Hematopoietic multipotent progenitor cell treated with erythropoietin and hydrocortisone succinate and interleukin-3 and kit ligand, for 4 days (in vitro differentiated cells): ENCODE measurements at regions not wholly inside any gene's neighbourhood (a gene's known extent, or its start where the extent isn't known, plus 50 kb on each side); places are given as distances from the start of the nearest gene placed in this dataset.

Experiments used
- DNase-seq: peaks from one replicate; pipeline ENCODE4 v3.0.0-alpha.2; 2015

DNA sequence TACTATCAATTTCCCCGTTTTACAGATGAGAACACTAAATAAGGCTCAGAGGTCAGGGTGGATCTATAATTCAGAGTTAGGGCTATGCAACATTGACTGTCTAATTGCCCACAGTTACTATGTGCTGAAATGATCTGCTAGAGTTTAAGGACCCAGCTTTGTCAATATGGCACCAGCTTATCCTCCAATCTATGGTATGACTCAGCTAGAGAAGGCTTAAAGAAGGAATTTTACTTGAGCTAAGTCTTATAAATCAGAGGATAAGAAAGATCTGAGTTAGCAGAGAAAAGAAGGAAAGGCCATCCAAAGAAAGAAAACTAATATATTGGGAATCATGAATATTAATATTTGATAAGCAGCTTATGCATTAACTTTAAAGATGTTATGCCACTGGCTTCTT is 78.1 kb downstream of the ASB9 start:
- DNase-seq = no peak

- DNase-seq = no peak
Measured at GRCh38 chrX:15188039-15188438, 81.8 kb downstream of the ASB9 start.

DNA sequence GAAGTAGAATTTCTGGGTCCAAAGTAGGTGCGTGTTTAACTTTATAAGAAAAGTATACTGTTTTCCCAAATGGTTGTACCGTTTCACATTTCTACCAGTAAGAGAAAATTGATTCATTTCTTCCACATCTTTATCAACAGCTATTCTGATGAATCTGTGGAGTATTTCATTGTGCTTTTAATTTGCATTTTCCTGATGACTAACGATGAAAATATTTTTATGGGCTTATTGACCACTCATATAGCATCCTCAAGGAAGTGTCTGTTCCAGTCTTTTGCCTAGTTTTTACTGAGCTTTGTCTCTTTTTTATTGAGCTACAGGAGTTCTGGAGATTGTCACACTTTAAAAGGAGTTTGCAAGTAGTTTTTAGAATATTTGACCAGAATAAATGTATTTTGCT is 92.6 kb downstream of the ASB9 start:
- DNase-seq = no peak

DNA sequence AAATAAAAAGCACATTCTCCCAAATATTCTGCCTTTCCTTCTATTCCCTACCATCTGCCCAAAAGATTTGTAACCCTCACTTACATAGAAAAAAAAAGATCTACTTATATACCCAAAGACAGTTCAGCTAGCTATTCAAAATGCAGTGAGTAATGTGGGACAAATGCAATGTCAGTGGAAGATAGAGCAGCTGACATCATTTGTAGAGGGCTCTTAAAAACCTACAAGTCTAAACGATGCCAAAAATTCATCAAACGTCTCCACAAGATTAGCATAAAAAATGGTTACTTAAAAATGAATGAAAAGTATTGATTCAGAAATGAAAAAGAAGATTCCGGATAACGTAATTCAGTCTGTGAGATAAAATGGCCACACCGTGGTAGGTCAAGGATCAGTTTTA is 96.5 kb downstream of the ASB9 start:
- DNase-seq = no peak

DNA sequence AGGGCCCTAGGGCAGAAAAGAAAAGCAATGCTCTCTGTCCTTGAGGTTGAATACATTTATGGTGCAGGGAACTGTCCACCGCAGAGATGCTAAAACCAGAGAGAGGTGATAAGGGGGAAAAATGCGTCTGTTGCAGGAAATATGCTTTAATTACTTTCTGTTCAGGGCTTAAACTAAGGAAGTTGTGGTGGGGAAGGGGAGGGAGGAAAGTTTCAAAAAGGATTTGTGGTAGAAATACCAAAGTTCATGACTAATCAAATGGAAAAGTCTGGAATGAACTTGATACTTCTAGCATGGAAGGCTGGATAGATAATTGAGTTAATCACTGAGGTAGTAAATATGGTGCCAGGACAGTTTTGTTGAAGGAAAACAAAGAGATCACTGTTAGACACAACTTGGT is 99.0 kb downstream of the ASB9 start:
- DNase-seq = peak; percentile 2

DNA sequence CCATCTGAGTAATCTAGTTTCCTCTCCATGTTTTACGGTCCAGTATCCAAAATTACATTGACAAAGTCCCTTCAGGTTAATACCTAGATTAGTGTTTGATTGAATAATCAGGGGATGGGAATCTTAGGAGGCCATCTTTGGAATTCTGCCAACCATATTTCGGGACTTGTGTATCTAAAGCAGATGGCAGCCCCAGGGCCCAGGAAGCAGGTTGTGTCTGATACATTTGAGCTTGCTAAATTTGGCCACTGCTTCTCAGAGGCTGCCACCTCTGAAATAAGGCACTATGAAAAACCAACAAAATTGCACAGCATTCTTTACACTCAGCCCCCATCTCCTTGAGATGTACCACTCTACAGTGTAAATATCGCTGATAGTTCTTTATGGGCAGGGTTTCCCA is 102.1 kb downstream of the ASB9 start:
- DNase-seq = no peak

GRCh38 chrX:15165832-15166231 is 104.1 kb downstream of the ASB9 start:
- no peak for DNase-seq

- no peak for DNase-seq
Measured at GRCh38 chrX:15163131-15163530, 106.8 kb downstream of the ASB9 start.

GRCh38 chrX:15160558-15161095 is 109.3 kb downstream of the ASB9 start:
- no peak for DNase-seq

GRCh38 chrX:15158736-15159406 is 111.0 kb downstream of the ASB9 start:
- no peak for DNase-seq

DNA sequence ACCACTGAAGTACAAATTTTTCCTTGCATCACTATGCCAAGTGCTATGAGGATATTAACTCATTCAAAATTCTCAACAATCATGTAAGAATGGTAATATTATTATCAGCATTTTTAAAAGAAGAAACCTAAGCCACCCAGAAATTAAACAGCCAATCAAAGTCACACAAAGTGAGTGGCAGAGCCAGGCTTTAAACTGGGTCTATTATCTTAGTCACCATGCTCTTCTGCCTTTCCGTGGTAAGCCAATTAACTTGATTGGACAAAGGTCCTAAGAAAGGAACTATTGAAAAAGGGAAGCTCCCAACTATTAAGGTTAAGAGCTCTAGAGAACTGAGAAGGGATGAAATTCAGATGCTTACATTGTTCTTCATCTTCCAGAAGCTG is 111.5 kb downstream of the ASB9 start:
- no peak for DNase-seq

GRCh38 chrX:15157624-15158023 is 112.3 kb downstream of the ASB9 start:
- DNase-seq = no peak

DNA sequence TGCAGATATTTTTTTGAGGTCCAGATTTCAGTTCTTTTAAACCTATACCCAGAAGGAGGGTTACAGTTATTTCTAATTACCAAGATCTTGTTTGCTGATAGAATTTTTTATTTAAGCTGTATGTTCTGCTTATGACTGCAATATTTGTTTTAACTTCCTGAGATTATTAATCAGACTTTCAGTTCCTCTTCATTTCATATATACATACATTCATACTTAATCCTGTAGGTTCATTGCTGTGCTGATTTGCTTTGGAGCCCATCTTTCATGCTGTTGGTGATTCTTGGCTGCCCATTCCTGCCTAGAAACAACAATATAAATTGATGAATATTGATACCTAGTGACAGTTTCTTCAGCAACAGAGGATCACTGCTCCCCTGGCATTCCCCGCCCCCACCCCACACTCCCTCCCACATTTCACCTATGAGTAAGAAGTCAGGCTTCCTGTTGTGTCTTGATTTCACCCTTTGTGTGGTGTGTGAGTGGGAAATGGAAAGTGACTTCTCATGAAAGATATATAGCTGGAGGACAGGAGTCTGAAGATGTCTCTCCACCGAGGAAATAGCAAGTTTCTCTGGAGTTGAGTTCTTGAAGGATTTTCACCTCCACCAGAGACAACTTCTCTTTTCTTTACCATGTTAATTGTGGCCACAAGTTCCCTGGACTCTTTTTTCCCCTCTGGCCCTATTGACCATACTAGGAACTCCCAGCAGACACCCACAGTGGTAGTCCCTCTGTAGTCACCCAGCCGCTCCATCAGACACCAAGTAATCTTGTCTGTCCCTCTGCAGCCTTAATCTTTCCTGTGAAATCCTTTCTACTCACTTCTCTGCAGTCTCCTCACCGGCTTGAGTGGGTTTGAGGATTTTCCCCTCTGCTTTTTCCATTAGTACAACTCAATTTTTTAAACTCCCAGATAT is 118.4 kb downstream of the ASB9 start:
- DNase-seq = no peak

- DNase-seq = no peak
Measured at GRCh38 chrX:15150586-15150985, 119.3 kb downstream of the ASB9 start.

DNA sequence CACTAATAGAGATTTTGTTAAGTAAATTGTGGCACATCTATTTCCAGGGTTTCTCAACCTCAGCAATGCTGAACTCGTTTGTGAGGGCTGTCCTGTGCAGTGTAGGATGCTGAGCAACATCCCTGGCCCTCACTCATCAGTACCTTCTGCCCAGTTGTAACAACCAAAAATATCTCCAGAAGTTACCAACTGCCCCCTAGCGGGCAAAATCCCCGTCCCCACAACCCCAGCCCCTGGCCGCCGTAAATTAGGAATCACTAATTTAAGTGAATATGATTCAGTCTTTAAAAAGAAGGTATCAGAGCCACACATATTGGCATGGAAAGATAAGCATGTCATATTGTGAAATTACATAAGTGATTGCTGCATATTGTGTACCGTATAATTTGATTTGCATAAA is 123.4 kb downstream of the ASB9 start:
- peak; percentile 37 for DNase-seq

DNA sequence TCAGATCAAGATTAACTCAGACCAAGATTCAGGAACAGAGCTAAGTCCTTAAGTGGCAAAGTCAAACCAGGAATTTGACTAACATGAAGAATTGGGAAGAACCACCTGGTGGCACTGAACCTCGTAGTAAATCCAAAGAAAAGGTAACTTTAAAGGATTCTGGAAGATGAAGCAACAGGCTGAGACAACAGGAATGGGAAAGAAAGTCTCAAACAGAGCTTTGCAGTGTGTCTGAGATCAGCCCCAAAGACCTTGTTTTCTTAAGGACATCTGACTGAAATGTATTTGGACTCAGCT is 126.1 kb downstream of the ASB9 start:
- no peak for DNase-seq

DNA sequence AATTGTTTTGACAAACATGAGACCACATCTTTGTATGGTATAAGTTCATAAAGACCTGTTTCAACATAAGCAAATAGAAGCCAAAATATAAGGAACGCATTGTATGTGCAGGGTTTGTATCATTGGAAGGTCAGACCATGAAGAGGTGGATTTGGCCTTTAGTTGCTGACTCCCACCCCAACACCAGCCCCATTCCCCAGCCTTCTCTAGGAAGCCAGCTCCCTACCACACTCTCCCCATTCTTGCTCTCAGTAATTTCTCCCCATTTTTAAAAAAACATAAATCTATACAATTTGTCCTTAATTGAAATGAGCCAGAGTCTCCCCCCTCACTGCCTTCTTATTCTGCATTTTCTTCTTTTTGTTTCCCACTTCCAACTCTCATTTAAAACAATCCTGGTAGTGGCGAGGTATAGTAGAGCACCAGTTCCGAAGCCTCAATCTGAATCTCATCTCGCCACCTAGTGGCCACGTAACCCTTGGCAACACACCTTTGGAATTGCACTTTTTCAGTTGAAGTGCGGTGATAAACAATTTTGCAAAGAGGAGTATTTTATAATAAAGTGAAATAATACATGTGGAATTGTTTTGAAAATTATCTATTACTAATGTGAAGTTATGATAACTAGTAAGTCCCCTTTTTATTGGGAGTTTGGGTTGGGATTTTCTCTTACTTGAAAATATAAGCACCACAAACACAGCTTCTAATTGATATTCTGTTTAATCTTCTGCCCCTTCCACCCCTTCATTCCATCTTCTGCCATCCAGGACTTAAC is 126.6 kb downstream of the ASB9 start:
- peak; percentile 52 for DNase-seq

GRCh38 chrX:15142084-15142715 is 127.7 kb downstream of the ASB9 start:
- DNase-seq = no peak

GRCh38 chrX:15136795-15137194 is 133.1 kb downstream of the ASB9 start:
- no peak for DNase-seq

DNA sequence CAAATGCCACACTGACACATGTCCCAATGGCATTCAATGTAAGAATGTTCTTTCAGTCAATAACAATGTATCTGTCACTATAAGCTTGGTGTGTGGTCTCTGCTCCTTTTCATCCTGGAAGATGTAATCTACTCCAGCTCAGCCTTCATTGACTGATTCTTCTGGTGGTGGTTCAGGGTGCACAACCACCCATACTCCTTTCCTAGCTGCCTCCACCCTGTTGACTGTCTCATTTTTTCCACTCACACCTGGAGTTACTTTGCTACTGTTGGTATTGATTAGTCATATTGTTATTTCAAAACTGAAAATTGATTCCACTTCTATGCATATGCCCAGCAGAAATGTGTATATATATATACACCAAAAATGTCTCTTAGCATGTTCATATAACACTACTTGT is 140.5 kb downstream of the ASB9 start:
- no peak for DNase-seq

DNA sequence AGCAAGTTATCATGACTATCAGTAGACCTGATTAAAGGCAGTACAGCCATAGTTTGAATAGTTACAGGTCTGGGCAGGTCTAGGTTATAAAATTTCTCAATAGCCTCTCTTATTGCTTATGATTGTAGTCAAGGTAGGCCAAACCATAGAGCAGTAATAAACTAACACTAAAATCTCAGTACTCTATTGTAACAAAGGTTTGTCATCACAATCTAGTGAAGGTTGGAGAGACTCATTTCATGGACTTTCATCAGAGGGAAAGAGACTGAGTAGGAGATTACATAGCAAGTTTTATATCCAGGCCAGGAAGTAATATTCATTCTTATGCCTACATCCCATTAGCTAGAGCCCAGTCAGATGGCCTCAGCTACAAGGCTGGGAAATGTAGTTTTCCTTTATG is 141.0 kb downstream of the ASB9 start:
- no peak for DNase-seq

GRCh38 chrX:15127010-15127409 is 142.9 kb downstream of the ASB9 start:
- no peak for DNase-seq

- DNase-seq = no peak
Measured at GRCh38 chrX:15116900-15117299, 153.0 kb downstream of the ASB9 start.
